ENCODE measurements at regions not wholly inside any gene's neighbourhood (a gene's known extent, or its start where the extent isn't known, plus 50 kb on each side); places are given as distances from the start of the nearest gene placed in this dataset.

DNA sequence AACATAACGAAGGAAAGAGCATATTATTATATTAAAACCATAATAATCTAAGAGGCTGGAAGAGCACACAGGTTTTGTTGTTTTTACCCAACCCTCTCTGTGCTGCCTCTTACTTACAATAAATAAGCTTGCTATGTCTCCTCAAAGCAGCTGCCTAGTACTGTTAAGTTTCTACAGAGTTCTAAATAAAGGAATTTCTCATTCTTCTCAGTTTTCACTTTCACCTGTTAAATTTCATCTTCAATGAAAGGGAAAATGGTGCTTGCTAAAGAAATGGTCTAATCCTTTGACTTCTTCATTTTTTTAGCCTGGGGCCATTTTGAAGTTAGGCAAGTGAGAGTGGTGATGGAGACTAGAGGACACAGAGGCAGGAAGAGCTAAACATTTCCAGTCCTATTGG lies 396.1 kb downstream of the MAN2A1 start:
- DNase-seq, result no peak

DNA sequence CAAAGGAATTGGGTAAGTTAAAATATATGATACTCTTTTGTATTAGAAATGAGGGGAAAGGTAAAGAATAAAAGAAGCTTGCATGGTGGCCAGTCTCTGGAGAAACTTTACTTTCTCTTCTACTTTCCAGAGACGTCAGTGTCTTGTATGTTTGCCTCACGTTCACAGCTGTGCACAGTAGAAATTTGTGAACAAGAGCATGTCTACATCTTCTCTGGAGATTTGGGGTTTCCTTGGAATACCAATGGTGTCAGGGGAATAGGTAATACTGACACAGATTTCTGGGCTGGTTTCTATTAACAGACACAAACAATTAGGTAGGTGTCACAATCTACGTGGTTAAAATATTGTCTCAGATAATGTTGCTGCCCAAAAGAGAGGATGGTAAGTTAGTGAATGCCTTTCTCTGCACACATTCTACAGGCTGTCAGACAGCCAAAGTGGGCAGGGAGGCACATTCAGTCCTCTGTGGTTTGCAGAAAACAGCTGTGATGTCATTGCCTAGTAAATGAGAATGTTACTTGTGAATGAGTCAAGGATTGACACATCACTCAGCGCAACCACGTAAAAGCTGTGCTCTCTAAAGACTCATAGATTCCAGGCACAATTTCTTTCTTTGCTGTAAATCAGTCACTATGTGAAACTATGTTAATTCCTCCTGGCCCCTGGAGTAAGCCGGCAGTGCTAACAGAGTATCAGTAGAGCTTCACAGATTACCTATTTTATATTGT lies 397.1 kb downstream of the MAN2A1 start:
- peak in 1 of 2 experiments; percentile 23 for DNase-seq

DNA sequence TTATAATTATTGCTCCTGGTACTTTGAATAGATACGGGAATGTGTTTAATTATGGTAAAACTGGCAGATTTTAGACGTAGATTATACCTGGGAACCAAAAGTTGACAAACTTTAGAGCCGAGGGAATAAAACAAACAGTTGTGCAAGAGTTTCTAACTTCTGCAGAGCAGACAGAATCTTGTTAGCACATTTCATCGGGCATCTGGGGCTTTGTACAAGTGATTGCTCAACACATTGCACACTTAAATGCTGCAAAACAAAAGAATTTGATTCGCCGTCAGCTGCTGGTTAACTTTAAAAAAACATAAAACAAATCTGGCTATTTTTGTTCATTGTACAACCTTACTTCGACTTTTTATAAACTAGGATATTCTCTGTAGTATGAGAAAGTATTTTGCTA lies 398.1 kb downstream of the MAN2A1 start:
- DNase-seq, result no peak

DNA sequence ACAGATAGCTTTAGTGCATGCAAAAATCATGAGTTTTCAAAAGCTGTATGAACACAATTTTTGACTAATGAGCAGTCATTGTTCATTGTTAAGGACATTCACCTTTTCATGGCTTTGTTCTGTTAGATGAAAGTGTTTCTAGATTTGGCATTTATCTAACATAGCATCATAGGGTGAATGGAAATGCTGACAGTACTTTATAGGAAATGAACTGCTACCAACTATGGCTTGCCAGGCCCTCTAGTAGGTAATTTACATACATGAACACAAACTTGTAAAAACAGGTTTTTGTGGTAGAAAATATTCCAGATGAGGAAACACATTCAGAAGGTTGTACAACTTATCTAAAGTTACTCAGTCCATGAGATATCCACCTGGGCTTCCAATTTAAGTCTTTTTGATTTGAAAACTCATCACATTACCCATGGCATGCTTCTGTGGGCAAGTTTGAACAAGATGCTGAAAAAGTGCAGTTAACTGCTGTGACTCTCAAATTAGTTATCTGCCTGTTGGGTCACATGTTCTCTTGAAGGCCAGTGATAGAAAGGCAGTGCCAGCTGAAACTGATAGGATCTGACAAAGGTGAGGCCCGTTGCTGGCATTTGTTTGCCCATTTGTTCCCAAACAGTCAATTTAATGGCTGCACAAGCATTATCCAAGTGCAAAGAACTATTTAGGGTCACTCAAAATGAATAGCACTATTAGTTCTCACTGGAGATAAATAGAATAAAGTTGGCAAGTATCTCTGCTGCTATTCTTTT lies 399.1 kb downstream of the MAN2A1 start:
- DNase-seq, result no peak

DNA sequence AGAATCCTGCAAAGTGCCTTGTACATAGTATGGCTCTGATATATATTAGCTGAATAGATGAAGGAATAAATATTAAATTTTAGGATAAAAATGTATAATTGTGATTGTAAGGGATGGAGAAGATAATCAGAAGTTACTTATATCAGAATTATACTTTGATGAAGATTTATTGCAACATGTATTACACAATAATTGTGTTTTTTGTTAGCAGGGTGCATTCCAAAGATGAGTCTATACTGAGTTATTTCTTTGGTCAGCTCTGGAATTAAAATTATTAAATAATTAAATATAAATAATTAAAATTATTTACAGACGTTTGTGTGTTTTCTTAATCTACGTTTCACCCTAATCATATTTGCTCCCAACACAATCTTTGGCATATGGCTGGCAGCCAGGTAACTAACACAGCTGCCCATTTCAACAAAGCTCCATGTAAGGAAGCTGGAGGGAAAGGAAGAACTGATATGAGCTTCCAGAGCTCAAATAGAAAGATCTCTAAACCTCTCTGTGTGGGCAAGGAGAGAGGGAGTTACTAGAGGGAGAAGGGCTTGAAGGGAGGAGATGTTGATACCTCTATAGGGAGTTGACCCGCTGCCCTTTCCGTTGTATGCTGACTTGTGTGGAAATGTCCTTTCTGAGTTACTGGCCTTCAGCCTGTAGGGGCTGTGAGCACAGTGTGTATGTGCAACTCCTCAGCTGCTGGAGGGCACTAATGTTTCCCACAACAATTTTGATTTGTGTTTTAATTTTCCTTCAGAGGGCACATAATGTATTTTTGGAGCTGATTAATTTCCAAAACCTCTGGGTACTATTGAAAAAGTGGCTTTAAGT lies 403.4 kb downstream of the MAN2A1 start:
- no peak for DNase-seq

DNA sequence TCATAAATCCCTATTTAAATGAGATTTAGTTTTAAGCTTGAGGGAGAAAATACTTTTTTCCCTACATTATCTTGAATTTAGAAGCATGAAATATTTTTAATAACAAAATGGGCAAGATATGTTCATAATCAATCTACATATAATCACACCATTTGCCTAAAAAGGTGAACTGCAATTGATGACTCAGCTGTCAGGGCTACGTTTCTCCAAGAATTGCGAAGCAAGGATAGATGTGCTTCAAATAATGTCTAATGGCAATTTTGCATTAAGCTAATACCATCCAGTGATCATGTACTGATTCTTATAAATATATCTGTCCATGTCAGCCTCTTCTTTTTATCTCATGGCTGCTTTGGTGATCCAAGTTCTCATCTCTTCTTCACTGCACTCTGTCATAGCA lies 404.4 kb downstream of the MAN2A1 start:
- no peak for DNase-seq

DNA sequence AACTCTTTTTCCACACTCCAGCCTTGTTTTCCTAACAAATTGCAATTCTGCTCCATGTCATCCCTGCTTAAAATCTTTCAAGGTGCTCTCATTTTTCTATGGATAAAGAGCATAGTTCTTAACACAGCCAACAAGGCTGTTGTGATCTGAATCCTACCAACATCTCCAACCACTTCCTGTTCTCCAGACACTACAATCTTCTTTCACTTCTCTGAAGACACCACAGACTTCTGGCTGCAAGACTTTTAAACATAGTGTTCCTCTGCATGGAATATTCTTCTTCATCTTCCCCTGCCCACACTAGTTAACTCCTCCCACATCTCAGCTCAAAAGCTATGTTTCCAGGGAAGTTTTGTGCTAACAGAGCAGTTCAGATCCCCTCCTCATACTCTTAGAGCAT lies 404.8 kb downstream of the MAN2A1 start:
- no peak for DNase-seq

DNA sequence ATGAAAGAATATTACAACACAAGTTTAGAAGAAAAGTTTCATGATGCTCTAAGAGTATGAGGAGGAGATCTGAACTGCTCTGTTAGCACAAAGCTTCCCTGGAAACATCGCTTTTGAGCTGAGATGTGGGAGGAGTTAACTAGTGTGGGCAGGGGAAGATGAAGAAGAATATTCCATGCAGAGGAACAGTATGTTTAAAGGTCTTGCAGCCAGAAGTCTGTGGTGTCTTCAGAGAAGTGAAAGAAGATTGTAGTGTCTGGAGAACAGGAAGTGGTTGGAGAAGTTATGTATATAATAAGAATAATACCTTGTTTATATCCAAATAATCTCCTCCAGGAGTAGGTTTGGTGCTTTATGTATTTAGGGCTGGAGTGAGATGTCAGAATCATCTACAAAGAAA lies 406.7 kb downstream of the MAN2A1 start:
- DNase-seq, result no peak

DNA sequence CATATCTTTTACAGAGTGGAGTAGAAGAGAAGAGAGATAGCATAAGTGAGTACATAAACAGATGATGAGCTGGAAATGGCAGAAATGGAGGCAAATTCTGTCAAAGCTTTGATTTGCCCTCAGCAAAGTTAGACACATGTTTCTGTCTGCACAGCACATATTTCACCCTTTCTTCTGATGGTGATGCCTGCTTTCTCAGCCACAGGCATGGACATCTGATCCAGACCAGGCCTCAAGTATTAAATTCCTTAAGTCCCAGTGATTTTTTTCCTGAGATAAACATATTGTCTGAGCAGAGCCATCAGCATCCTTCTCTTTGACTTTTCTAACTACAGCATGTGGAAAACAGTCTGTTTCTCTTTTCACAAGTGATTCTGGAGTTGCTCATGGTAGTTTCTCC lies 409.8 kb downstream of the MAN2A1 start:
- no peak for DNase-seq

DNA sequence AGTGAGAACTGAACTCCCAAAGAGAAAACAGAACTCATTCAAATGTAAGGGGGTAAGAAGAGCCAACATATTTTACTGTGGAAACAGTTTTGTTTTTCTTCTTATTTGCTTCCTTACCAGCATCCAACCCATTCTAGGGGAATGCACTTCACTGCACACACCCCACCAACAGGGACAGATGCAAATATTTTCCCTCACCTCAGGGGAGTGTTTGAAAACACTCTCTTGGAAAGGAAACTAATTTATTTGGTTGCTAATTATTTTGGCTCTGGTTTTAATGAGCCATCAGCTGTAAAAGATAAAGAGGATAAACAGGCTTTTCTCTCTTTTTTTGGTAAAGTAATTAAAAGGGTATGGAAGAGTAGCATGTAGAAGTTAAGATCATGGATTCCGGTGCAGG lies 413.4 kb downstream of the MAN2A1 start:
- DNase-seq, result no peak

DNA sequence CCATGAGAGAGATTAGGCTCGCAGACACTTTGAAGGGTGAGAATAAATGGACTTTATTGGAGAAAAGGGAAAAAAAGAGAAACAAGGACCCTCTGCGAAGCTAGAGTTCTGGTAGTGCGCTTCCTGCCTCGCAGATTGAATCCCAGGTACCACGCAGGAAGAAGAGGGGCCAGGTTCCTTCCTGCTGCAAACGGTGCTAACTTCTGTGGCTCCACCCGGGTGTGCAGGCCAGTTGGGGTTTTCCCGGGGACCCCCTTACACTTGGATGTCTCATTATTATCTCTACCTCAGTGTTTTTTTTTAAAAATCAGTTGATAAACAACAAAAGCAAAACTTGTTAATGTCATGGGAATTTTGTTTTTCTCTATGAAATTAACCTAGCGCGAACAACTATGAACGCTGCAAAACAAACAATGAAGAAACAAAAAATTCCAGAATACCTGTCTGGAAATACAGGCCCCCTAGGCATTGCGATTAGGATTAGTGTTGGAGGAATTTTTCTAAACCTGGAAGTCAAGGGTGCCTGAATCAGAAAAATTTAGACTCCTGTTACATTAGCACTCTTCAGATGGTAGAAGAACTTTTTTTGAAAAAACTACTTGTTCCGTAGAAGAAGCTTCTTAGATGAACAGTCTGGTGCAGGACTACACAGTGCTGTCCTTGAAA lies 414.5 kb downstream of the MAN2A1 start:
- no peak for DNase-seq

DNA sequence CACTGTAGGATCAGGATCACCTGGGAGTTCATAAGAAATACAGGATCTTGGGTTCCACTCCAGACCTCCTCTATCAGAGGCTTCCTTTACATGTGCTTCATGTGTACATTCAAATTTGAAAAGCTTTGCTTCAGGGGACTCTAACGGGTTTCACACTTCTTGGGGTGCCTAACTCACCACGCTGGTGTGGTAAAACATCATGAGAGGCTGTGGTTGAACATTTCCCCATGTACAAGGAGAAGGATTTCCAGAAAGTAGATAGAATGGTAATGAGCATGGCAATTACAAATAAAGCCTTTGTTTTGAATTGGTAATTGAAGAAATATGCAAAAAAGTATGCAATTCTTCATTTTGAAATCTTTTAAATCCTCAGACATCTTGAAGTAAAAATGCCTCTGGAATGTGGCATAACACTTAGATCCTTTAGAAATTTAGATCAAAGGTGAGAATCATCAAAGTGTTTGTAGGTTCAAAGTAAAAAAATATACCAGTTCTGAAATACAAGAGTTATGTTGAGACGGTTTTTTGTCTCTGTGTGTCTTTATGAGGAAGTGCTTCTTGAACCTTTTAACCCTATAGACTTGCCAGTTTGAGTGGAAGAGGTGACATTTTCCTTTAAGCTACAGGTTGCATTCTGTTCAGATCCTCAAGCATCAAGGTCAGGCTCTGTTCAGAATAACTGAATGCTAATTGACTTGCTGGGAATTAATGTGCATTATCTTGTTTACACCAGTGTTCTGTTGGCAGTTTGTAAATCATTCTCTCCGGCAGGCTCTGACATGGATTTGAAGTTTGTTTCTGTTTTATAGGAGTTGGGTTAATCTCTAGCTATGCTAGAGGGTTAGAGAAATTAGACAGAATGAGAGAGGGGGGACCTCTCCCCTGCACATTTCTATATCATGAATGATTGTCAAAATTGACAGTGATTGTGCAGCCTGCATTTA lies 415.3 kb downstream of the MAN2A1 start:
- no peak for DNase-seq

DNA sequence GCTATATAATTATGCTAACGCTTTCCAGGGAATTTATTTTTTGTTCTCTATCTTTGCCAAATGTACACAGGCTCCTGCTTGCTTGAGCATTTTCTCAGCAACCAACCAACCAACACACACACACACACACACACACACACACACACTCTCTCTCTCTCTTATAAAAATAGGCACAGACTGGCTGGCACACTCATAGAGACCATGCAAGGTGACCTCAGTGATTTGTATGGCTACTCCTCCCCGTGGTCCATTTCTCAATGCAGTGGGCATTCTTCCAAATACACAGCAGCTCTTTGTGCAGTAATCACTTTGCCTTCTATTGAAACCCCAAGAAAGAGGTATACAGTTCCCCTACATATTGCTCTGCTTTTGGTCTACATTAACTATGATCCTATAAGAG lies 416.0 kb downstream of the MAN2A1 start:
- no peak for DNase-seq

DNA sequence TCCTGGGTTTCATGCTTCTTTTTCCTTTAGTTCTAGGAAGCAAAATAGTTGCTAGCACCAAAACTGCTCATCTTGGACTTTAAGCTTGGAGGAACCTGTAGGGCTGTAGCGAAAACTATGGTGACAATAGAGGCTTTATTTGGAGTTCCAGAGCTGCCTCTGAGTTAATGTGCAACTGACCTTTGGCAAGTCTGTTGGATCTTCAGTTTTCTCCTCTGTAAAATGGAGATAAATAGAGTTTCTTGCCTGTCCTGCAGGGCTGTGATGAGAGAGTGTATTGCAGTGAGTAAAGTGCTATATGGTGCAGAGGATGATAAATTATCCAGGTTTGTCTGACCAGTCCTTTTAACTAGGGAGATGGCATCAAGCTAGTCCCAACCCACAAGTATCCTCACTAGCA lies 417.0 kb downstream of the MAN2A1 start:
- DNase-seq, result no peak

DNA sequence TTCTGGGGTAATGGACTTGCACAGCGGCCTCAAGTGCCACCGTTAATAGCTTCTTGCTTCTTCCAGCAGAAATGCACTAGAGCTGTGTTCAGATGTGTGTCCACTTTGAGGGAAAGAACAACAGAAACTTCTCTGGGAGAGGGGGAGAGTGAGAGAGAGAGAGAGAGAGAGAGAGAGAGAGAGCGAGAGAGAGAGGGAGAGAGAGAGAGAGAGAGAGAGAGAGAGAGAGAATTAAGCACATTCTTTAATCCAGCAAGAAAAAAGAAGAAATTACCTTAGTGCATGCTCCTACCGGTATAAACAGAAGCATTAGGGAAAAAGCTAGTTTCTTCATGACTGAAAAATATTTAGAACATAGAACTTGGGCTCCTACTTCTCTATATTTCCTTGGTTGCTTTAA lies 418.8 kb downstream of the MAN2A1 start:
- DNase-seq, result no peak

DNA sequence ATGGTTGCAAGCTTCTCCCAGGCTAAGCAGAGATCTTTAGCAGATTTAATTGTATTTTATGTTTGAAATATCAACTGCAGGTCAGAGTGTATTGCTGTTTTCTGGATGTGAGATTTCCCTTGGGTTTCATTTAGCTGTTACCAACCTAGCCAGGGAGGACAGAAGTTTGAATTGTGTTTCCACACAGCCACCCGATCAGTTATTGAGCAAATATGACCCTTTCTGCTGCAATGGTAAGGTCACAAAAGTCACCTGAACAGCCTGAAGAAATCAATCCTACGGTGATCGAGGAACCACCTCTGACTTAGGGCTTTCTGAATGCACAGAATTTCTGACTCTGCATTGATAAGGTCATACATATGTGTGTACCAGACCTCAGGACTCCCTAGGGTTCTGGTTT lies 419.9 kb downstream of the MAN2A1 start:
- no peak for DNase-seq

DNA sequence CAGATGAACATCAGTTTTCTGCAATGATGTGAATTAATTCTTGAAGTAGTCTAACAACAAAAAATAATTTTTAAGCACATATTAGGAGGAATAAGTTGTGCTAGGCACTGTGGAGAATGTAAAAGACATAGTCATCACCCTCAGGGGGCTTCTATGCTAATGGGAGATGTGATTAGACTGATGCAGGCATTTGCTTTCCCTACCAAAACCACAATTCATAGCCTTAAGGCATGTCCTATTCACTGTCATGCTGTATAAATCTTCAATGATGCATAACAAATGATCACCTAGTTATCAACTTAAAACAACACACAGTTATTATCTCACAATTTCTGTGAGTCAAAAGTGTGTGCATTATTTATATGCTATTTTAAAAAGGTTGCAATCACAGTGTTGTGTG lies 422.6 kb downstream of the MAN2A1 start:
- DNase-seq, result no peak

DNA sequence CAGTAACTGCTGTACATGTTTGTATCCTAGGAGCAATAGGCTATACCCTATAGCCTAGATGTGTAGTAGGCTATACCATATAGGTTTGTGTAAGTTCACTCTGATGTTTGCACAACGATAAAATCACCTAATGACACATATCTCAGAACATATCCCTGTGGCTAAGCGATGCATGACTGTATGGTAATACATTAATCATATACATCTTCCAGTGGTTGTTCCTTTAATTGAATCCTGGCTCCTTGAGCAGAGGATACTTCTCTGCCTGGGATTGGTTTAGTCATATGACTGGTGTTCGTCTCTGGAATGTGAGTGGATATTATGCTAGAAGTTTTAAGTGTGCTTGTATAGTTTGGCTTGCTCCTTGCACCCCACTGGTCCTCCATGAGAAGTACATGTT lies 425.8 kb downstream of the MAN2A1 start:
- no peak for DNase-seq

DNA sequence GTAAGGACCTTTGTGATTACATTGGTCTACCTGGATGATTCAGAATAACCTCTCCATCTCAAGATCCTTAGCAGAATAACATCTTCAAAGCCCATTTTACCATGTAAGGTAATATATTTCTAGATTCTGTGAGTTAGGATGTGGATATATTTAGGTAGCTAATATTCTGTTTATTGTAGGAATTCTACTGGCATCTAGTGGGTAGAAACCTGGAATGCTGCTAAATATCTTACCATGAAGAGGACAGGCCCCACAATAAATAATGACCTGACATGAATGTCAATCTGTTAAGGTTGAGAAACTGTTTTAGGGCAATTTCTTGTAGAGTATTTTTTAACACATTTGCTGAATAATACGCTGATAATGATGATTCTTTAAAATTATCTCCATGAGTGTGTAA lies 426.8 kb downstream of the MAN2A1 start:
- DNase-seq, result no peak

DNA sequence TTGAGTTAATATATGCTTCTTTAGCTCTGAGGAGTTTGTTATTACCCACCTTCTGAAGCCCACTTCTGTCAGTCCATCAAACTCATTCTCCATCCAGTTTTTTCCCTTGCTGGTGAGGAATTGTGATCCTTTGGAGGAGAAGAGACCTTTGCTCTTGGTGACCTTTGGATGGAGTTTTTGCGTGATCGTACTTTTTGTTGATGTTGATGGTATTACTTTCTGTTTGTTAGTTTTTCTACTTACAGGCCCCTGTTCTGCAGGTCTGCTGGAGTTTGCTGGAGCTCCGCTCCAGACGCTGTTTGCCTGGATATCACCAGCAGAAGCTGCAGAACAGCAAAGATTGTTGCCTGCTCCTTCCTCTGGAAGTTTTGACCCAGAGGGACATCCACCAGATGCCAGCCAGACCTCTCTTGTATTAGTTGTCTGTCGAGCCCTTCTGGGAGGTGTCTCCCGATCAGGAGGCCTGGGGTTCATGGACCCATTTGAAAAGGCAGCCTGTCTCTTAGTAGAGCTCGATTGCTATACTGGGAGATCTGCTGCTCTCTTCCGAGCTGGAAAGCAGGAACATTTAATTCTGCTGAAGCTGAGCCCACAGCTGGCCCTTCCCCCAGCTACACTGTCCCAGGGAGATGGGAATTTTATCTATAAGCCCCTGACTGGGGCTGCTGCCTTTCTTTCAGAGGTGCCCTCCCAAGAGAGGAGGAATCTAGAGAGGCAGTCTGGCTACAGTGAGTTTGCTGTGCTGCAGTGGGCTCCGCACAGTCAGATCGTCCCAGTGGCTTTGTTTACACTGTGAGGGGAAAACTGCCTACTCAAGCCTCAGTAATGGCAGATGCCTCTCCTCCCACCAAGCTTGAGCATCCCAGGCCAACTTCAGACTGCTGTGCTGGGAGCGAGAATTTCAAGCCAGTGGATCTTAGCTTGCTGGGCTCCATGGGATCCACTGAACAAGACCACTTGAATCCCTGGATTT lies 445.5 kb downstream of the MAN2A1 start:
- DNase-seq, result no peak

DNA sequence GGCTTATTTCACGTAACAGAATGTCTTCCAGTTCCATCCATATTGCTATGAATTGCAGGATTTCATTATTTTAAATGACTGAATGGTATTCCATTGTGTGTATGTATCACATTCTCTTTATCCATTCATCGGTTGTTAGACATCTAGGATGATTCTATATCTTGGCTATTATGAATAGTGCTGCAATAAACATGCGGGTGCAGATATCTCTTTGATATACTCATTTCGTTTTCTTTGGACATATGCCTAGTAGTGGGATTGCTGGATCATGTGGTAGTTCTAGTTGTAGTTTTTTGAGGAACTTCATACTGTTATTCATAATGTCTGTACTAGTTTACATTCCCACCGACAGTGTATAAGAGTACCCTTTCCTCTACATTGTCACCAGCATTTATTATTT lies 460.5 kb downstream of the MAN2A1 start:
- DNase-seq, result no peak
